ENCODE measurements at regions not wholly inside any gene's neighbourhood (a gene's known extent, or its start where the extent isn't known, plus 50 kb on each side); places are given as distances from the start of the nearest gene placed in this dataset.

DNA sequence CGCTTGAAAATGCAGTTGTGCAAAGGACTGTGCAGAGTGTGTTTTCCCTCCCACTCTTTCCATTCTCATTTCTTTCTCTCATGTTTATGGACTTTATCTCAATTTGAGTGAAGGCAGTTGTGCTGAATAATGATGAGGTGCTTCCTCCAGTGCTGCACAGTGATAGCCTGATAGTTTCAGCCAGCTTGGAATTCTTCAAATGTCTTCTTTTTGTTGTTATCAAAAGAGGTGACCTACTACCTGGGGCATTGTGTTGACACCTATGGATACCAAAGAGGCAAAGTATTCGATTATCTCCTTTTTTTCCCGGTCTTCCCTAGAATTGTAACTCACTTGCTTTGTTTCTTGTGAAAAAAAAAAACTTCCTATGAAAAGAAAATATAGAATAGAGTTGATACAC is 132.6 kb upstream of the ESRRG start:
- TF ChIP-seq, protein P1, sequence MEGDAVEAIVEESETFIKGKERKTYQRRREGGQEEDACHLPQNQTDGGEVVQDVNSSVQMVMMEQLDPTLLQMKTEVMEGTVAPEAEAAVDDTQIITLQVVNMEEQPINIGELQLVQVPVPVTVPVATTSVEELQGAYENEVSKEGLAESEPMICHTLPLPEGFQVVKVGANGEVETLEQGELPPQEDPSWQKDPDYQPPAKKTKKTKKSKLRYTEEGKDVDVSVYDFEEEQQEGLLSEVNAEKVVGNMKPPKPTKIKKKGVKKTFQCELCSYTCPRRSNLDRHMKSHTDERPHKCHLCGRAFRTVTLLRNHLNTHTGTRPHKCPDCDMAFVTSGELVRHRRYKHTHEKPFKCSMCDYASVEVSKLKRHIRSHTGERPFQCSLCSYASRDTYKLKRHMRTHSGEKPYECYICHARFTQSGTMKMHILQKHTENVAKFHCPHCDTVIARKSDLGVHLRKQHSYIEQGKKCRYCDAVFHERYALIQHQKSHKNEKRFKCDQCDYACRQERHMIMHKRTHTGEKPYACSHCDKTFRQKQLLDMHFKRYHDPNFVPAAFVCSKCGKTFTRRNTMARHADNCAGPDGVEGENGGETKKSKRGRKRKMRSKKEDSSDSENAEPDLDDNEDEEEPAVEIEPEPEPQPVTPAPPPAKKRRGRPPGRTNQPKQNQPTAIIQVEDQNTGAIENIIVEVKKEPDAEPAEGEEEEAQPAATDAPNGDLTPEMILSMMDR (IDR thresholded peaks at IDR 0.05), result no peak
- TF ChIP-seq POLR2A (IDR thresholded peaks at IDR 0.05), result no peak
